ENCODE measurements at regions not wholly inside any gene's neighbourhood (a gene's known extent, or its start where the extent isn't known, plus 50 kb on each side); places are given as distances from the start of the nearest gene placed in this dataset.

GRCh38 chr10:50982989-50983388 is 91.3 kb upstream of the PRKG1 start:
- WGBS, 2 experiments (ENCODE audit: insufficient coverage in 2 of 2), result 90% methylated on average over 1 of the region's 4 CpGs; no CpG with 5 or more reads in 1 of the 2 experiments
- Histone ChIP-seq H3K27ac (ENCODE audit: low read depth, low read length, severe bottlenecking) (no peak overlapping the region), H3K4me1 (ENCODE audit: control insufficient read depth, insufficient read depth, low read length, poor library complexity, severe bottlenecking) (no peaks in the 10 kb centered on the region), H3K4me3 (ENCODE audit: extremely low read depth, insufficient read depth, low read length, poor library complexity, severe bottlenecking) (no peak overlapping the region), H3K36me3 (ENCODE audit: control insufficient read depth, insufficient read depth, low read length) (no peaks in the 10 kb centered on the region), H3K9me3 (ENCODE audit: control insufficient read depth, low read length) (no peaks in the 10 kb centered on the region)

DNA sequence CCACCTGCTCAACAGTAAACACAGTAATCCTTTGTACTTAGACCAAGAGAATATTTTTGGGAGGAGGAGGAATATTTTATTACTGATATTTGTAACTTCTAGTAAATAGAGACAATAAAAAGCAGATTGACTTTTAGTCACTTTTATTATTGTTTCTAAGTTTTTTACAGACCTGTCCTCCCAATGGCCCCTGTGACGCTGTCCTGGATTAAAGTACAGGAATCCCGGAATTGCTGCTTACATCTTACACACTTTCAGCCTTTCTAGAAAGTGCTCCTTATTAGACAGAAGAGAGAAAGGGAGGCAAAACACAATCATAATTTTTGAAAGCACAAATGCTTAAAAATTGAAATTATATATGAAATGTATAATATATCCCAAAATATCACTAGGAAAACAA is 86.4 kb upstream of the PRKG1 start:
- Histone ChIP-seq H3K4me1 (ENCODE audit: control insufficient read depth, insufficient read depth, low read length, poor library complexity, severe bottlenecking) (peaks cover 7% of the 10 kb centered on the region), H3K9me3 (ENCODE audit: control insufficient read depth, low read length) (no peaks in the 10 kb centered on the region), H3K36me3 (ENCODE audit: control insufficient read depth, insufficient read depth, low read length) (no peaks in the 10 kb centered on the region), H3K27ac (ENCODE audit: low read depth, low read length, severe bottlenecking) (no peak overlapping the region), H3K4me3 (ENCODE audit: extremely low read depth, insufficient read depth, low read length, poor library complexity, severe bottlenecking) (no peak overlapping the region)
- no CpG with 5 or more reads among the region's 2 CpGs for WGBS, 2 experiments (ENCODE audit: insufficient coverage in 2 of 2)

DNA sequence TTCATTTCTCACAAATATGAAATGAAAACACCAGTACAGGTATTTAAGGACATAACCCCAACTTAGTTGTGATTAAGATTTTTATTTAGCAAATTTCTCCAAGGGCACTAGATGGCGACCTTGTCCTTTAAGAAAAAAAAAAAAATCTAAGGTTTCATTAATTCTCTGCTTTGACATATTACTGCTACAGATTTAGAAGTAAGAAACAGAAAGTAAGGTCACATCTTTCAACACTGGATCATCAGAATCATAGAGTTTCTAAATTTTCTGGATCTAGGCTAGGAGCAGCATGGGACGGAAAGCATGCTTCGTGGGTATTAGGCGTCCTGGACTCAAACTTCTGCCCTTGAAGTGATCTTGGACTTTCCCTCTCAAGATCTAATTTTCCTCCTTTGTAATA is 85.5 kb upstream of the PRKG1 start:
- H3K9me3 ChIP-seq (ENCODE audit: control insufficient read depth, low read length), result no peaks in the 10 kb centered on the region
- 58% methylated on average over 2 of the region's 4 CpGs; no CpG with 5 or more reads in 1 of the 2 experiments for WGBS, 2 experiments (ENCODE audit: insufficient coverage in 2 of 2)
- H3K4me3 ChIP-seq (ENCODE audit: extremely low read depth, insufficient read depth, low read length, poor library complexity, severe bottlenecking), result no peak overlapping the region

DNA sequence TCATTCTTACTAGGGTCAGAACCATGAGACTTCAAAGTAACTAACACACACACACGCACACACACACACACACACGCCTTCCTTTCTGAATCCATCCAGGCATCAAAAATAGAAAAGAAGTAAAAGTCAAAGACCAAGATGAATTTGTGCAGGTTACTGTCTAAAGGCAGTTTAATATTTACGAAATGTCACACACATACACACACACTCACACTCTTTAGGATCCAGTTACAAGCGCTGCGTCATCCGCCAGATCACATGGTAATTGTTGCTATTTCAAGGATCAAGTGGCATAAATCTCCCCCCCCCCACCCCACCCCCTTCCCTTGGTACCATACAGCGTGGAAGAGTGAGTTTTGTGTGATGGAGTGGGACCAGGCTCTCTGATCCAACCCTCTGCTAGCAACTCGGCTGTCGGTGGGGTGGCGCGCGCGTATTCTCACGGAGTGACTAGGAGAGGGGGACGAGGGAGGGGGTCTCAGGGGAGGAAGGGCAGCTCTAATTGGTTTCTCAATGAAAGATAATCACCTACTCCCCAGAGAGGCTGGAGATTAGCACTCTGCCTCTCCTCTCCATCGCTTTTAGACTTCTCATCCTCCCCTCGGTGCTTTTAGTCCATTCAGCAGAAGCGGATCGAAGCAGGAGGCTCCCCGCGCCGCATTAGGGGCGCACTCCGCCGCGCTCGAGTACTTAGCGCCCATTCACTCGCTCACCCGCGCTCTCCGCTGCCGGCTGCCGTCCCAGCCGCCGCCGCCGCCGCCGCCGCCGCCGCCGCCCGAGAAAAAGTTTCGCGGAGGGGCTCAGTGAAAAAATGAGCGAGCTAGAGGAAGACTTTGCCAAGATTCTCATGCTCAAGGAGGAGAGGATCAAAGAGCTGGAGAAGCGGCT is 83.5 kb upstream of the PRKG1 start:
- Histone ChIP-seq H3K27ac (ENCODE audit: low read depth, low read length, severe bottlenecking) (no peak overlapping the region), H3K4me1 (ENCODE audit: control insufficient read depth, insufficient read depth, low read length, poor library complexity, severe bottlenecking) (peaks cover 12% of the 10 kb centered on the region), H3K36me3 (ENCODE audit: control insufficient read depth, insufficient read depth, low read length) (no peaks in the 10 kb centered on the region), H3K4me3 (ENCODE audit: extremely low read depth, insufficient read depth, low read length, poor library complexity, severe bottlenecking) (peak overlapping the region; percentile 57), H3K9me3 (ENCODE audit: control insufficient read depth, low read length) (no peaks in the 10 kb centered on the region)
- WGBS, 2 experiments (ENCODE audit: insufficient coverage in 2 of 2), result 2 to 6% methylated on average over 19 to 26 of the region's 49 CpGs

More for the DNA sequence above, 85.5 kb upstream of the PRKG1 start:
- Histone ChIP-seq H3K4me1 (ENCODE audit: control insufficient read depth, insufficient read depth, low read length, poor library complexity, severe bottlenecking) (peaks cover 12% of the 10 kb centered on the region), H3K36me3 (ENCODE audit: control insufficient read depth, insufficient read depth, low read length) (no peaks in the 10 kb centered on the region), H3K27ac (ENCODE audit: low read depth, low read length, severe bottlenecking) (no peak overlapping the region)

- 0 to 6% methylated on average over 23 to 34 of the region's 72 CpGs for WGBS, 2 experiments (ENCODE audit: insufficient coverage in 2 of 2)
- H3K27ac ChIP-seq (ENCODE audit: low read depth, low read length, severe bottlenecking), result no peak overlapping the region
These were observed 82.6 kb upstream of the PRKG1 start for GRCh38 chr10:50991456-50992355.

GRCh38 chr10:50992356-50992901 is 81.9 kb upstream of the PRKG1 start:
- H3K36me3 ChIP-seq (ENCODE audit: control insufficient read depth, insufficient read depth, low read length), result no peaks in the 10 kb centered on the region
- WGBS, 2 experiments (ENCODE audit: insufficient coverage in 2 of 2), result 48 to 55% methylated on average over 6 to 9 of the region's 14 CpGs
- peaks cover 12% of the 10 kb centered on the region for H3K4me1 ChIP-seq (ENCODE audit: control insufficient read depth, insufficient read depth, low read length, poor library complexity, severe bottlenecking)
- no peak overlapping the region for H3K27ac ChIP-seq (ENCODE audit: low read depth, low read length, severe bottlenecking)
- H3K9me3 ChIP-seq (ENCODE audit: control insufficient read depth, low read length), result no peaks in the 10 kb centered on the region
- peak overlapping the region; percentile 57 for H3K4me3 ChIP-seq (ENCODE audit: extremely low read depth, insufficient read depth, low read length, poor library complexity, severe bottlenecking)

More at GRCh38 chr10:50991456-50992355, 82.6 kb upstream of the PRKG1 start:
- Histone ChIP-seq H3K36me3 (ENCODE audit: control insufficient read depth, insufficient read depth, low read length) (no peaks in the 10 kb centered on the region), H3K9me3 (ENCODE audit: control insufficient read depth, low read length) (no peaks in the 10 kb centered on the region), H3K4me3 (ENCODE audit: extremely low read depth, insufficient read depth, low read length, poor library complexity, severe bottlenecking) (peak overlapping the region; percentile 57), H3K4me1 (ENCODE audit: control insufficient read depth, insufficient read depth, low read length, poor library complexity, severe bottlenecking) (peaks cover 12% of the 10 kb centered on the region)

DNA sequence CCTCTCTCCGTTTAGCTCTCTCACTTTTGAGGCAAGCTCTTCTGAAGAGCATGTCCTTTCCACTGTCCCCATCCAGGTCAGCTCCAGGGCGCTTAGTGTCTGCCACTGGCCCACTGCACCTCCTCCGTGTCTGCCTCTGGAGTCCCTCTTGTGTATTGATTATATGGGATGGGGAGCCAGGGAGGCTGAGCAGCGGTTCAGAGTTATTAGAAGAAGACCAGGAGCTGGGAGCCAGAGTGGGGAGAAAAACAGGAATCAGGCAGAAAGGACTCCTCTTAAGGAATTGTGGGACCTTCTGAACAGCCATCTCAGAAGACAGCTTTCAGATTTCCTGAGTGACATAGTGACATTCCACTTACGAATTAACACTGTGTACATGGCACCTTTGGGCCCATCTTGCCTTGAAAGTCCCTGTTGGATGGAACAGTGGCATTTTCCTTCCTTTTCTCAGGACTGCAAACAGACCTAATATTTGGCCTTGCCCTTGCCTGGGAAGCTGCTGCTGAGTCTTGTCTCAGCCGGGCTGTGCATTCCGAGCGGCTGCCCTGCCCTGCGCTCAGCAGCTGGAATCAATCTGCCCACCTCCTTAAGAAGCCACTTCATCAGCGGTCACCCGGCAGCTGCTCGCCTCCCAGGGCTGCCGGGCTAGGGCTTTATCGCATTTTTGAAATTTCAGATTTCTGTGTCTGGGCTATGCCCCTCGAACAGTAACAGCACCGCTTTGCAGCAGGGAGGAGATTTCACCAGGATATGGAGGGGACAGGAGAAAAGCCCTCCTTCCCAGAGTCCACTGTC is 81.1 kb upstream of the PRKG1 start:
- Histone ChIP-seq H3K9me3 (ENCODE audit: control insufficient read depth, low read length) (no peaks in the 10 kb centered on the region), H3K27ac (ENCODE audit: low read depth, low read length, severe bottlenecking) (peak overlapping the region; percentile 50), H3K4me1 (ENCODE audit: control insufficient read depth, insufficient read depth, low read length, poor library complexity, severe bottlenecking) (peaks cover 12% of the 10 kb centered on the region), H3K36me3 (ENCODE audit: control insufficient read depth, insufficient read depth, low read length) (no peaks in the 10 kb centered on the region), H3K4me3 (ENCODE audit: extremely low read depth, insufficient read depth, low read length, poor library complexity, severe bottlenecking) (no peak overlapping the region)
- 84 to 86% methylated on average over 10 to 14 of the region's 16 CpGs for WGBS, 2 experiments (ENCODE audit: insufficient coverage in 2 of 2)

GRCh38 chr10:50993771-50994251 is 80.5 kb upstream of the PRKG1 start:
- 100% methylated on average over 2 of the region's 3 CpGs; no CpG with 5 or more reads in 1 of the 2 experiments for WGBS, 2 experiments (ENCODE audit: insufficient coverage in 2 of 2)
- Histone ChIP-seq H3K36me3 (ENCODE audit: control insufficient read depth, insufficient read depth, low read length) (no peaks in the 10 kb centered on the region), H3K27ac (ENCODE audit: low read depth, low read length, severe bottlenecking) (peak overlapping the region; percentile 50), H3K9me3 (ENCODE audit: control insufficient read depth, low read length) (no peaks in the 10 kb centered on the region), H3K4me1 (ENCODE audit: control insufficient read depth, insufficient read depth, low read length, poor library complexity, severe bottlenecking) (peaks cover 12% of the 10 kb centered on the region), H3K4me3 (ENCODE audit: extremely low read depth, insufficient read depth, low read length, poor library complexity, severe bottlenecking) (no peak overlapping the region)

- H3K36me3 ChIP-seq (ENCODE audit: control insufficient read depth, insufficient read depth, low read length), result no peaks in the 10 kb centered on the region
- peaks cover 9% of the 10 kb centered on the region for H3K4me1 ChIP-seq (ENCODE audit: control insufficient read depth, insufficient read depth, low read length, poor library complexity, severe bottlenecking)
- no peak overlapping the region for H3K4me3 ChIP-seq (ENCODE audit: extremely low read depth, insufficient read depth, low read length, poor library complexity, severe bottlenecking)
- no peaks in the 10 kb centered on the region for H3K9me3 ChIP-seq (ENCODE audit: control insufficient read depth, low read length)
- 100% methylated on average over 1 of the region's 2 CpGs; no CpG with 5 or more reads in 1 of the 2 experiments for WGBS, 2 experiments (ENCODE audit: insufficient coverage in 2 of 2)
- H3K27ac ChIP-seq (ENCODE audit: low read depth, low read length, severe bottlenecking), result no peak overlapping the region
These were observed 76.8 kb upstream of the PRKG1 start for GRCh38 chr10:50997461-50997860.

GRCh38 chr10:50999163-50999562 is 75.1 kb upstream of the PRKG1 start:
- H3K36me3 ChIP-seq (ENCODE audit: control insufficient read depth, insufficient read depth, low read length), result no peaks in the 10 kb centered on the region
- no peaks in the 10 kb centered on the region for H3K4me1 ChIP-seq (ENCODE audit: control insufficient read depth, insufficient read depth, low read length, poor library complexity, severe bottlenecking)
- no peaks in the 10 kb centered on the region for H3K9me3 ChIP-seq (ENCODE audit: control insufficient read depth, low read length)
- no peak overlapping the region for H3K4me3 ChIP-seq (ENCODE audit: extremely low read depth, insufficient read depth, low read length, poor library complexity, severe bottlenecking)
- WGBS, 2 experiments (ENCODE audit: insufficient coverage in 2 of 2), result no CpG with 5 or more reads among the region's 2 CpGs
- no peak overlapping the region for H3K27ac ChIP-seq (ENCODE audit: low read depth, low read length, severe bottlenecking)
